Loucy (cell line): ENCODE measurements at regions not wholly inside any gene's neighbourhood (a gene's known extent, or its start where the extent isn't known, plus 50 kb on each side); places are given as distances from the start of the nearest gene placed in this dataset.

Experiments used
- H2AFZ ChIP-seq: fragments of 200-600 bp; sonication (generic); 2 replicates; pipeline ENCODE4 v1.6.0; 2016; ENCODE audit warnings: antibody characterized with exemption, mild to moderate bottlenecking, low read length, moderate library complexity
- H3F3A ChIP-seq: fragments of 200-600 bp; 2 replicates; pipeline ENCODE4 v1.6.0; 2016; ENCODE audit warnings: antibody characterized with exemption, low read depth, mild to moderate bottlenecking
- H3K27me3 ChIP-seq: fragments of 200-600 bp; sonication (generic); 2 replicates; pipeline ENCODE4 v1.6.1; 2014; ENCODE audit warnings: low read length, mild to moderate bottlenecking; ENCODE audit not compliant: insufficient read depth, poor library complexity, severe bottlenecking
- H3K36me3 ChIP-seq: fragments of 200-600 bp; sonication (generic); 2 replicates; pipeline ENCODE4 v1.6.1; 2016; ENCODE audit warnings: low read length; ENCODE audit not compliant: insufficient read depth
- H3K4me1 ChIP-seq: fragments of 200-600 bp; sonication (generic); 2 replicates; pipeline ENCODE4 v1.5.1; 2014; ENCODE audit warnings: low read length, mild to moderate bottlenecking; ENCODE audit not compliant: insufficient read depth, poor library complexity, severe bottlenecking
- H3K4me2 ChIP-seq: fragments of 200-600 bp; sonication (generic); 2 replicates; pipeline ENCODE4 v1.6.0; 2014; ENCODE audit warnings: antibody characterized with exemption, low read length, low read depth, mild to moderate bottlenecking; ENCODE audit not compliant: poor library complexity, severe bottlenecking
- H3K4me3 ChIP-seq: fragments of 200-600 bp; sonication (generic); 2 replicates; pipeline ENCODE4 v1.5.1; 2014; ENCODE audit warnings: low read length, mild to moderate bottlenecking, mixed read lengths; ENCODE audit not compliant: poor library complexity, severe bottlenecking
- H3K79me2 ChIP-seq: fragments of 200-600 bp; sonication (generic); 2 replicates; pipeline ENCODE4 v1.6.1; 2014; ENCODE audit warnings: low read length; ENCODE audit not compliant: insufficient read depth
- H3K9ac ChIP-seq: fragments of 200-600 bp; sonication (generic); 2 replicates; pipeline ENCODE4 v1.6.0; 2014; ENCODE audit warnings: mild to moderate bottlenecking, low read depth, low read length, moderate library complexity; ENCODE audit not compliant: poor library complexity, severe bottlenecking
- H3K9me2 ChIP-seq: fragments of 200-600 bp; sonication (generic); replicated peaks from 2 replicates; pipeline ENCODE4 v1.6.1; 2016; ENCODE audit warnings: low read depth, low read length, mixed read lengths
- H3K9me3 ChIP-seq: fragments of 200-600 bp; sonication (generic); 2 replicates; pipeline ENCODE4 v1.6.1; 2014; ENCODE audit warnings: mild to moderate bottlenecking, antibody characterized with exemption, low read length, low read depth; ENCODE audit not compliant: insufficient read depth
- H4K20me1 ChIP-seq: fragments of 200-600 bp; sonication (generic); 2 replicates; pipeline ENCODE4 v1.6.0; 2014; ENCODE audit warnings: antibody characterized with exemption, low read length, mild to moderate bottlenecking; ENCODE audit not compliant: insufficient read depth, poor library complexity, severe bottlenecking
- CTCF ChIP-seq: fragments of 200-600 bp; sonication (generic); conservative IDR thresholded peaks from 2 replicates; pipeline ENCODE4 v1.5.1; 2014; ENCODE audit warnings: mild to moderate bottlenecking, antibody characterized with exemption, low read length
- EZH2phosphoT487 ChIP-seq: fragments of 200-600 bp; IDR thresholded peaks from 2 replicates; pipeline ENCODE4 v1.6.1; 2018; ENCODE audit warnings: antibody characterized with exemption, mild to moderate bottlenecking, moderate library complexity, borderline replicate concordance

- TF ChIP-seq EZH2phosphoT487 (no peak), CTCF (no peak)
- Histone ChIP-seq H3K79me2 (no peaks in the 10 kb centered on the region), H3K27me3 (no peaks in the 10 kb centered on the region), H2AFZ (no peak overlapping the region), H3K9me3 (no peaks in the 10 kb centered on the region), H3K9ac (no peak overlapping the region), H3K9me2 (no peaks in the 10 kb centered on the region), H3K4me1 (no peaks in the 10 kb centered on the region), H3K36me3 (no peaks in the 10 kb centered on the region), H3K4me2 (no peak overlapping the region), H3F3A (no peaks in the 10 kb centered on the region), H3K4me3 (no peak overlapping the region), H4K20me1 (no peaks in the 10 kb centered on the region)
Observed at GRCh38 chr7:124379296-124379695, 346.4 kb upstream of the TMEM229A start.

GRCh38 chr7:124376111-124376510 lies 343.2 kb upstream of the TMEM229A start:
- TF ChIP-seq CTCF: no peak
- no peak for TF ChIP-seq EZH2phosphoT487

GRCh38 chr7:124375391-124375790 lies 342.5 kb upstream of the TMEM229A start:
- H3K27me3 ChIP-seq: no peaks in the 10 kb centered on the region
- no peaks in the 10 kb centered on the region for H3K9me2 ChIP-seq
- H3K9me3 ChIP-seq: no peaks in the 10 kb centered on the region
- no peaks in the 10 kb centered on the region for H3K4me1 ChIP-seq
- no peaks in the 10 kb centered on the region for H3K36me3 ChIP-seq
- H3K4me3 ChIP-seq: no peak overlapping the region
- H3K4me2 ChIP-seq: no peak overlapping the region
- no peak overlapping the region for H2AFZ ChIP-seq
- TF ChIP-seq CTCF: no peak
- TF ChIP-seq EZH2phosphoT487: no peak
- H3F3A ChIP-seq: no peaks in the 10 kb centered on the region
- no peaks in the 10 kb centered on the region for H3K79me2 ChIP-seq
- no peak overlapping the region for H3K9ac ChIP-seq
- no peaks in the 10 kb centered on the region for H4K20me1 ChIP-seq

More at GRCh38 chr7:124376111-124376510, 343.2 kb upstream of the TMEM229A start:
- no peaks in the 10 kb centered on the region for H3K9me2 ChIP-seq
- no peak overlapping the region for H3K9ac ChIP-seq
- no peaks in the 10 kb centered on the region for H3K9me3 ChIP-seq
- H2AFZ ChIP-seq: no peak overlapping the region
- no peaks in the 10 kb centered on the region for H3F3A ChIP-seq
- no peaks in the 10 kb centered on the region for H3K27me3 ChIP-seq
- H3K4me2 ChIP-seq: no peak overlapping the region
- H3K4me3 ChIP-seq: no peak overlapping the region
- H3K4me1 ChIP-seq: no peaks in the 10 kb centered on the region
- H3K36me3 ChIP-seq: no peaks in the 10 kb centered on the region
- H4K20me1 ChIP-seq: no peaks in the 10 kb centered on the region
- H3K79me2 ChIP-seq: no peaks in the 10 kb centered on the region
